HG03108 (cell line): ENCODE measurements at regions not wholly inside any gene's neighbourhood (a gene's known extent, or its start where the extent isn't known, plus 50 kb on each side); places are given as distances from the start of the nearest gene placed in this dataset.
"Not testable (repeated sequence)": the region's sequence is repeated elsewhere in the genome, so short reads cannot be mapped to it uniquely, and the experiment has no call there.

ENCODE experiments used
- ATAC-seq: cut with Tn5 transposase; IDR thresholded peaks from one replicate; pipeline ENCODE4 v1.9.1; 2021; ENCODE audit warnings: moderate library complexity; ENCODE audit not compliant: unreplicated experiment

DNA sequence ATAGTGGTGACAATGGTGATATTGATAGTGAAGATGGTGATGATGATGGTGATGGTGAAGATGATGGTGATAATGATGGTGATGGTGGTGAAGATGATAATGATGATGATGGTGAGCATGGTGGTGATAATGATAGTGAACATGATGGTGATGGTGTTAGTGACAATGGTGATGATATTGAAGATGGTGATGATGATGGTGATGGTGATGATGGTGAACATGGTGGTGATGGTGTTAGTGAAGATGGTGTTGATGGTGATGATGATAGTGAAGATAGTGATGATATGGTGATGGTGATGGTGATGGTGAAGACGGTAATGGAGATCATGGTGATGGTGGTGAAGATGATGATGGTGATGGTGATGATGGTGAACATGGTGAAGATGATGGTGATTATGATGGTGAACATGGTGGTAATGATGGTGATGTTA lies 259.2 kb downstream of the MATN1 start:
- no peak for ATAC-seq

DNA sequence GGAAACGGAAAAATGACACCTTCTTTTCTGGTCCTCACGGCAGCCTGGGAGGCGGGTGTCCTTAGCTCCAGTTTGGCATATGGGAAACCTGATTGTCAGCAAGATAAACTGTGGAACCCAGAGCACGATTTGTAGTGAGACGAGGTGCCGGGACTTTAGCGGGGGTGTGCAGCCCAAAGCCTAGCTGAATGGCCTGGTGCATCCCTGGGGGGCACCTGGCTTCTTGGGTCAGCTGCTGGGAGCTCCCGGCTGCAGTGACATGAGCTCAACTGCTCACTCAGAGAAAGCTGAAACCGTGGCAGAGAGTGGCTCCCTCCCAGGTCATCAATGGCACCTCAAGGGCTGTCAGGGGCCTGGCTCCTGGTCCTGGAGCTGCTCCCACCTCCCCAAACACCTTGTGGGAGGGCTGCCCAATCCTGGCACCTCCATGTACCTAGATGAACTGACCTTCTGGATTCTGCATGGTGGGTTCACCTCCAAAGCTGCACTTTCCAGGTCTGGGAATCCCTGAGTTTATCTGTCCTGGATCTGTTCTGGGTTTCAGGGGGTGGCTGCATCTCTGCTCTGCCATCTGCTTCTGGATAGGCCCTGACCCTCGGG lies 260.5 kb downstream of the MATN1 start:
- ATAC-seq, result no peak

DNA sequence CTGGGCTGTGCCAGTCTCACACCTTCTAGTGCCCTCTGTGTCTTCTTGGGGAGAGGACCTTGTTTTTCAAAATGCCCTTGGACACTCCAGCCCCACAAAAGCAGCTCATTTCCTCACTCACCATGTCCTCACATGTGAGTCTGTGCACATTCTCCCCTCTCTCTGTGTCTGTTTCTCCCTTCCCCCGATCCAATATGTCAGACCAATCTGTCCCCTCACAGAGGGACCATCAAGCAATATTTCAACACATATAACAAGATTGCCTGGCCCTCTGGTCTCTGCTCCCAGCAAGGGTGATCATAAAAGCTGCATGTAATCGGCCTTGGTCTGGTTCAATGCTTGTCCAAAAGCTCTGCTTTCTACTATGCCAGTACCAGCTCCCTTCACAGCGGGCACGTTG lies 261.2 kb downstream of the MATN1 start:
- ATAC-seq, result no peak

DNA sequence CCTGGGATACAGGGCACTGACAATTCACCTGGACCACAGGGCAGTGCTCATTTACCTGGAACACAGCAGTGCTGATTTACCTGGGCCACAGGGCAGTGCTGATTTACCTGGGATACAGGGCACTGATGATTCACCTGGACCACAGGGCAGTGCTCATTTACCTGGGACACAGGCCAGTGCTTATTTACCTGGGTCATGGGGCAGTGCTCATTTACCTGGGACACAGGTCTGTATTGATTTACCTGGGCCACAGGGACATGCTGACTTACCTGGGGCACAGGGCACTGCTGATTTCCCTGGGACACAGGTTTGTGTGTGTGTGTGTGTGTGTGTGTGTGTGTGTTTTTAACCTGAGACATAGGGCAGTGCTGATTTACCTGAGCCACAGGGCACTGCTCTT lies 261.7 kb downstream of the MATN1 start:
- no peak for ATAC-seq

DNA sequence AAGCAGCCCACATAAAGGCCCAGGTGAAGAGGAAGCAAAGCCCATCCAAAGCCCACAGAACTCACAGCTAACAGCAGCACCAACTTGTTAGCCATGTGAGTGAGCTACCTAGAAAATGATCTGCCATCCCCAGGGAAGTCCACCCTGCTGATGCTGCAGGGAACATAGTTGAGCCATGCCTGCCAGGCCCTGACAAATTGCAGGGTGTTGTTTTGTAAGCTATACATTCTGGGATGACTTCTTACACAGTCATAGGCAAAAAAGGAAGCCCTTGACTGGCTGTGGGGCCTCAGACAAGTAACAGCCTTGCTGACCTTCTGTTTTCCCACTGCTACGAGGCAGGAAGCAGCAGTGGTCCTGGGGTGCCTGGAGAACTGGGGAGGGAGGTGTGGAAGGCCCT lies 262.7 kb downstream of the MATN1 start:
- ATAC-seq, result no peak

DNA sequence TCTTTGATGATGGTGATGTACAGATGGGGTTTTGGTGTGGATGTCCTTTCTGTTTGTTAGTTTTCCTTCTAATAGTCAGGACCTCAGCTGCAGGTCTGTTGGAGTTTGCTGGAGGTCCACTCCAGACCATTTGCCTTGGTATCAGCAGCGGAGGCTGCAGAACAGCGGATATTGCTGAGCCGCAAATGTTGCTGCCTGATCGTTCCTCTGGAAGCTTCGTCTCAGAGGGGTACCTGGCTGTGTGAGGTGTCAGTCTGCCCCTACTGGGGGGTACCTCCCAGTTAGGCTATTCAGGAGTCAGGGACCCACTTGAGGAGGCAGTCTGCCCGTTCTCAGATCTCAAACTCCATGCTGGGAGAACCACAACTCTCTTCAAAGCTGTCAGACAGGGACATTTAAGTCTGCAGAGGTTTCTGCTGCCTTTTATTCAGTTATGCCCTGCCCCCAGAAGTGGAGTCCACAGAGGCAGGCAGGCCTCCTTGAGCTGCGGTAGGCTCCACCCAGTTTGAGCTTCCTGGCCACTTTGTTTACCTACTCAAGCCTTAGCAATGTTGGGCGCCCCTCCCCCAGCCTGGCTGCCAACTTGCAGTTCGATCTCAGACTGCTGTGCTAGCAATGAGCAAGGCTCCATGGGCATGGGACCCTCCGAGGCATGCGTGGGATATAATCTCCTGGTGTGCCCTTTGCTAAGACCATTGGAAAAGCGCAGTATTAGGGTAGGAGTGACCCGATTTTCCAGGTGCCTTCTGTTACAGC lies 264.5 kb downstream of the MATN1 start:
- not testable (repeated sequence) for ATAC-seq

DNA sequence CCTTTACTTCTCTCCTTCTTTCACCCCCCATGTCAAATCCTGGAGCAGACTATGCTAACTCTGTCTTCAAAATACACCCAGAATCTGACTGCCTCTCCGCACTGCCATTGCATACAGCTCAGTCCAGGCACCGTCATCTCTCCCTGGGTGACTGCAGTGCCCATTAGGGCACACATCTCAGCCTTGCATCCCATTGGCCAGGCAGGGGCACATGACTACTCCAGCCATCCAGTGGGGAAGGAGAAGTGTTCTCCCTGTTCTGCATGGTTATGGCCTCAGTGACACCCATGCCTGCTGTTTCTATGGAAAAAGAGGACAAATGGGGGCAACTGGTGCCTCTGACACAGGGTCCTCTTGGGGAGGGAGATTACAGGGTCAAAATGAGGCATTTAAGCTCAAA lies 270.5 kb downstream of the MATN1 start:
- ATAC-seq, result no peak

DNA sequence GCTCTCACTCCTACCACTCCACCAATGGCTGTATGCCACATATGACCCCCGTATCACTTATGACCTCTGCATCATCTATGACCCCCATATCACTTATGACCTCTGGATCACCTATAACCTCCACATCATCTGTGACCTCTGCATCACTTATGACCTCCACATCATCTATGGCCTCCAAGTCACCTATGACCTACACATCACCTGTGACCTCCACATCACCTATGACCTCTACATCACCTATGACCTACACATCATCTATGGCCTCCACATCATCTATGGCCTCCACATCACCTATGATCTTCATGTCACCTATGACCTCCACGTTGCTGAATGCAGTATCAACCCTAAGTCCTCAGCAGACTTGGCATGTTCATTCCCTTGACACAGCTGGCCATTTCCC lies 271.2 kb downstream of the MATN1 start:
- no peak for ATAC-seq

DNA sequence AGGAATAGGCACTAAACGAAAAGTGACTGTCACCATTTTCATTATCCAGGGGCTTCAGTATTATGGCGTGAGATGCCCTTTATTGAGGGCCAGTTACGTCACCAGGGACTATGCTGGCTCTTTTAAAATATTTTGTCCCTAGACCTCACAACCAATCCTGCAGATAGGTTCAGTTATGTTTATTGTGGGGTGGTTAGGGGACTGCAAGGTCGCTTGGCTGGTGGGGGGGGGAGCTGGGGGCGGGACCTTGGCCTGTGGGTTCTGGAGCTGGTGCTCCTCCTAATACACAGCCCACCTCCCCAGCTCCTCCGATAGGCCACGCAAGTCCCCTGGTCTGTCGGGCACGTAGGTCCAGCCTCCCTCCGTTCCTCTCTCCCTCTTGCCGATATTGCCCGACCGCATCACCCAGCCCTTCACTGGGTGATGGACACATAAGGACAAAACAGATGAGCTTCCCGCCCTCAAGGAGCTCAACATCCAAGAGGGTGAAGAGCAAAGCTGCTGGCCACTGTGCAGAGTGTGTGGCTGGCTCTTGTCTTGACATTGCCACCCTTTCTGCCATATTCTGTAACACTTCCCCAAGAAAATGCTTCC lies 271.8 kb downstream of the MATN1 start:
- no peak for ATAC-seq

DNA sequence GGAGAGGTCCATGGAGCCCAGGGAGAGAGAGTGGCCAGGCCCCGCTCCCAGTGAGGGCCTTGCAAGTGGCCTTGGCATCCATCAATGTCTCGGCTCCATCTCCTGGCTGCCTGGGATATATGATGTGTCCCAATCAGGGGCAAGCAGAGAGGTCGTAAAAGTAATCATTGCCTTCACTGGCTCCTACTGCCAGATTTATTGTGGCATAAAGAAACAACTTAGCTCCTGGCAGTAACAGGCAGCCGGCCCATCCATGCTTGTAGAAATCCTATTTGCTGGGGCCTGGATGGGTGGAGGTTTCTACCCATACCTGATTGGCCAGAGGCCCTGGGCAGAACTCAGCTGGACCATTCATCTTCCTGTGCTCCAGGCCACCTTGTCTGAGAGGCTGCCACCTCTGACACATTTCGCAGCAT lies 272.6 kb downstream of the MATN1 start:
- ATAC-seq, result no peak

DNA sequence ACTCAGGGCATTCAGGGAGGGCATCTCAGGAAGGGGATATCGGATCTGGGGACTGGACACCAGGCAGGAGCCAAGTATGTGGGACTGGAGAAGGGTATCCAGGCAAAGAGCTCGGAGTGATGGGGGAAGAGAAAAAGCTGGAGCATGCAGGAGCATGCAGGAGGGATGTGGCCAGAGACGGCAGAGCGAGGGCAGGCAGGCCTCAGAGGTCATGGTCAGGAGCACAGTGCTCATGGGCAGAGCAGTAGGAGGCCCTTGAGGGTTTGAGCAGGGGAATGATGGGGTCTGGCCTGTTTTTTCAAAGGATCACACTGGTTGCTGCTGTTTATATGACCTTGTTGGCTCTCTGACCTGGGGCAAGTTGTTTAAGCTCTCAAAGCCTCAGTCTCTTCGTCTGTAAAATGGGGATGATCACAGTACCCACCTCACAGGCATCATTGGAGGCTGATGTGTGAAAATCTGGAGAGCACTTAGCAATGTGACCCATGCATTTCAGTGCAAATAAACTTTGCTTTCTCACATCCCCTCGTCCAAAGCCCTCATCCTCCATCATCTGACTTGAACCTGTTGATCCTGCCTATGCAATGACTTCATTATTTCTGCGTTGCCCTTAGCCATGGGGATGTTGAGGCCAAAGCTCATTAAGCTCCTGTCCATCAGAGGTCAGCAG lies 273.1 kb downstream of the MATN1 start:
- no peak for ATAC-seq

DNA sequence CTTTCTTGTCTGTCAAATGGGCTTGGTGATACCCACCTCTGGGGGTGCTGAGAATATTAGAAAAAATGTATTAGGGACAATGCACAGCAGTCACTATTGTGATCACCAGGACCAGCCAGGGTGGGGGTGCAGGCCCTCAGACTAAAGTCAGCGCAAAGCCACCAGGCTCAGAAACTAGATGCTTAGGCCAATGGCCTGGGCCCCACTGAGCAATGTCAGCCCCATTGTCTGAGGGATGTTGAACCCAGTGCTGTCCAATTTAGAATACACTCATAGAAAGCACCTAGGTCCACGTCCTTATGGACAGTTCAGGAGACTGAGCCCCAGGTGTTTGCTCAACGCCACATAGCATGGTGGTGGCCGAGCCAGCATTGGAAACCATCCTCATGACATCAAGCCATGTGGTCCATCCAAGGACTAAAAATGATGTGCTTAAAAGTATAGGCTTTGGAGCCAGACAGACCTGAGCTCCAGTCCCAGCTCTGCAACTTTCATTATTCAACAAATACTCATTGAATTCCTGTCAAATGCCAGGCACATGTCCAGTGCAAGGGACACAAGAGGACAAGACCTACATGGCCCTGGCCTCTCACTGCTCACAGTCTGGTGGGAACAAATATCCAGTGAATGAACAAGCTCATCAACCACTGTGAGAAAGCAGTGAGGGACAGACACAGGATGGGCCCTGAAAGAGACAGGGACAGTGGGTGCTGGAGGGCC lies 273.8 kb downstream of the MATN1 start:
- no peak for ATAC-seq

DNA sequence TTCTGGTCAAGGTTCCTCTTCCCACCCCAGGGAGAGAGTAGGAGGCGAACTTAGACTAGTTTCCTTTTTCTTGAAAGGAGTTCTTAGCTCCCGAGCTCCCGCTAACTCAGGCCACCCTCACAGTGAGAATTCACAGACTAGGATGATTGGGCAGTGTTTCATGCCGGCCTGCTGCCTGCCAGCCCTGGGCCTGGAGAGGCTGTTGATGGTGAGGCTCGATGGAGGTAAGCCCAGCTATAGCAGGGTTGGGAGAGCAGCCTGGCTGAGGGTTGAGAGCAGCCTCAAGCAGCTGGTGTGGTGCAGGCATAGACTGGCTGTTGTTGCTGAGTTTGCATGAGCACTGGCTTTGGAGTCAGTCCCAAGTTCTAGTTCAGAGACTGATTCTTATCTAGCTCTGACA lies 274.4 kb downstream of the MATN1 start:
- no peak for ATAC-seq

DNA sequence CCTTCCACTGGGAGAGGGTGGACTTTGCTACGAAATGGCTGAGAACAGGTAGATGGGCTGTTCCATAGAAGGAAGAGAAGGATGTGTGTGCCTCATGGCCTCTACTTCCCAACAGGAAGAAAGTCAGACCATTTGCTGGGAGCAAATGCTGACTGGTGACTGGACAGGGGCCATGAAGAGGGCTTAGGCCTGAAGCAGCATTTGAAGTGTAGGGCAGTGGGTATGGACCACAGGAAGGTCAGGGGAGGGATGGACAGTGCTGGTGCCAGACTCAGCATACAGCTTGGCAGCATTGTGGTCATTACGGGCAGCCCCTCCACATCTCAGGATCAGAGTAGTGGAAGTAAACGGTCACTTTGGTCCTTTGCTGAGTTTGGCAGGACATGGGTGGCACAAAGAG lies 275.7 kb downstream of the MATN1 start:
- no peak for ATAC-seq

DNA sequence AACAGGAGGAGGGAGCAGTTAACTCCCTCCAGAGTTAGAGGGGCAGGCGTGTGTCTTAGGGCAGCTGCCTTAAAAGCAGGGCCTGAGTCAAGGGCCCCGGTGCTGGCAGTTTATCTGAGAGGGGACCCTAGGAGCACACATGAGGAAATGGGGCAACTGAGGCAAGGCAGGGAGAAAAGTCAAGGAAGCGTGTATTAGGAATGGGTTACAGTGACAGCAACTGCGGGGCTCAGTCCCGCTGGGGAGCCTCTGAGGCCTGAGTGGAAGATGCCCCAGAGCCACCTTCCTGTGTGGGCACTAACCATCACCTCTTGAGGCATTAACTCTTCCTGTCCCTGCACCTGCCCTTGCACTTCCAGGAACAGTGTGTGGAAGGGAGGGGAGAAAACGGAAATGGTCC lies 276.3 kb downstream of the MATN1 start:
- no peak for ATAC-seq

DNA sequence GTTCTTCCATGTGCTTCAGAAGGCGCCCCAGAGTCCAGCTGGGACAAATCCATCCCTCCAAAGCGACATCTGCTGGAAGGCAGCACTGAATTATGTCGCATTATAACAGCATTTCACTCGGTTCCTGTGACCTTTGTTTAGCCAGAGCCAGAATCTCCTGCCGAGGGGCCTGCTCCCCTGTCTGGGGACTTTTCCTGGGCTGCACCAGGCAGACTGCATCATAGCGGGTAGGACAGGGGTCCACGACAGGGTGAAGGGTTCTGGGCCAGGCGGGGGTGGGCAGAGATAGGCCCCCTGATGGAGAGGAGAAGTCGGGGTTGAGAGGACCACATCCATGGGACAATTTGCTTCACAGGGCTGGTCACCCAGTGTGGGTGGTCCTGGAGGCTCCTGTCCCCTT lies 276.9 kb downstream of the MATN1 start:
- no peak for ATAC-seq

DNA sequence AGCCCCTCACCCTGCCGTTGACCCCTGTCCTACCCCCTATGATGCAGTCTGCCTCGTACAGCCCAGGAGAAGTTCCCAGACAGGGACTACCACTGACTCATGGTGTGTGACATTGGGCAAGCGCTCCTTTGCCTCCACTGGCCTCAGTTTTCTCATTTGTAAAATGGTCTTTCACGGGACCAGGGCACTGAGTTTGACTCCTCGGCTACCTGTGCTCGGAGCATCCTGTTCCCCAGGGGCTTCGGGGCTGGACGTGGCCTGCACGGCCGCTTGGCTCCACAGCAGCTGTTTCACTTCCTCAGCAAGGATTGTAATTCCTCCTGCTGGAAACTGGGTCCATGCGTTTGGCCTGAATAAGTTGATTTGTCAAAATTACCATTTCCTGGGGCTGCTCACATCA lies 277.3 kb downstream of the MATN1 start:
- ATAC-seq, result no peak

DNA sequence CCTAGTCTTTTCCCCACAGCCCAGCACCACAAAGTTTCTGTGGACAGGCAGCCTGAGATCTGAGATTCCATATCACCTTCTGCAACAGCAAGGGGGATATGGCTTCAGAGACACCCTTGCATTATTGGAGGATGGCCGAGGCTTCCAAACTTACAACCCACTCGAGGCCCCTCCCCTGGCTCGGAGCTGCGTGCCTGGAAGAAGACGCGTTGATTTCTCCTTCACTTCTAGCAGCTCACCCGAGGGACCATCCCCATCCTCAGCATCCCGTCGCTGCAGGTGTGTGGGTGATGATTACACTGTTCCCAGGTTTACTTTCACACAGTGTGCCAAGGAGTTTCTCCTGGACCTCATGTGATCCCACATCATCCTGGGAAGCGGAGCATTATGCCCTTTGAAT lies 277.9 kb downstream of the MATN1 start:
- ATAC-seq, result no peak

DNA sequence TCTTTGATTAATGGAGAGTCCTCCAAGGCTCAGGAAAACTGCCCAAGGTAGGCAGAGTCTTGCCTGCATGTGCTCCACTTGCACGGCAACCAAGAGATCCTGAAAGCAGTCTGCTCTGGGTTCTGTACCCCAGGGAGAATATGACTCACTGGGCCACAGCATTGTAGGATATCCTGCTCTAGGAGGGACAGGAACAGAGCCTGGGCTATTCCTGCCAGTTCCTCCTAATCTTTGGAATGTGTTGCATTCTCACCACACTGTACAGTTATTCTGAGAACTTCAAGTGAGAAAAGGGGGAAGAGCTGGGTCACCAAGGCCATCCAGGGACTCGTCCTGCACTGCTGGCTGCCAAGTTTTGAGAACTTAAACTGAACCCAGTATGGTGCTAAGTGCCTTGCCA lies 278.5 kb downstream of the MATN1 start:
- no peak for ATAC-seq

DNA sequence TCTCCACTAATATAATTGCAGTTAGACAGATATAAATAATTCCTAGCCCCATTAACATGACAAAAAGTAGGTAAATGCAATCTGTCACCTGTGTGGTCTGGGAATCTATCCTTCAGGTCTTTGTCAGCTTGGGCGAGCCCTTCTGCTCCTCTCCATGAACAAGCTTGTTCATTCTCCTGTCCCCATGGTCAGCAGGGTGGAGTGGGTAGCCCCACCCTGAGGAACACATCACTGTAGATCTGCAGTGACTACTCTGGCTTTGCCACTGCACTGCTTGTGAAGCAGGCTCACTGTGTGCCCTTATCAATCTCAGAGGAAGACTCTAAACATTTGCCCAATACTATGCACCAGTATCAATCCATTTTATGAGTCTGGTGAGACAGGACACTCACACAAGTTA lies 279.0 kb downstream of the MATN1 start:
- no peak for ATAC-seq

DNA sequence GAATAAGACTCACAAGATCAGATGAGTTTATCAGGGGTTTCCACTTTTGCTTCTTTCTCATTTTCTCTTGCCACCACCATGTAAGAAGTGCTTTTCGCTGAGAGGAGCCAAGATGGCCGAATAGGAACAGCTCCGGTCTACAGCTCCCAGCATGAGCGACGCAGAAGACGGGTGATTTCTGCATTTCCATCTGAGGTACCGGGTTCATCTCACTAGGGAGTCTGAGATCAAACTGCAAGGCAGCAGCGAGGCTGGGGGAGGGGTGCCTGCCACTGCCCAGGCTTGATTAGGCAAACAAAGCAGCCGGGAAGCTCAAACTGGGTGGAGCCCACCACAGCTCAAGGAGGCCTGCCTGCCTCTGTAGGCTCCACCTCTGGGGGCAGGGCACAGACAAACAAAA lies 285.1 kb downstream of the MATN1 start:
- ATAC-seq, result not testable (repeated sequence)
